Adipocyte (in vitro differentiated cells): ENCODE measurements at regions not wholly inside any gene's neighbourhood (a gene's known extent, or its start where the extent isn't known, plus 50 kb on each side); places are given as distances from the start of the nearest gene placed in this dataset.

Source experiments
- DNase-seq: peaks from one replicate; pipeline ENCODE4 v3.0.0-alpha.2; 2015; ENCODE audit warnings: low read depth
- H3K27me3 ChIP-seq: replicated peaks from 2 replicates; pipeline ENCODE4 v1.7.0; 2013; ENCODE audit warnings: mild to moderate bottlenecking, low read length, moderate library complexity; ENCODE audit not compliant: control insufficient read depth, insufficient read depth
- H3K36me3 ChIP-seq: 2 replicates; pipeline ENCODE4 v1.7.0; 2013; ENCODE audit warnings: low read length, mild to moderate bottlenecking, moderate library complexity; ENCODE audit not compliant: control insufficient read depth, insufficient read depth, severe bottlenecking
- H3K4me1 ChIP-seq: 2 replicates; pipeline ENCODE4 v1.7.0; 2013; ENCODE audit warnings: mild to moderate bottlenecking, low read length, moderate library complexity; ENCODE audit not compliant: control insufficient read depth, insufficient read depth
- H3K4me3 ChIP-seq: 2 replicates; pipeline ENCODE4 v1.7.0; 2013; ENCODE audit warnings: mild to moderate bottlenecking, low read length, moderate library complexity
- H3K9ac ChIP-seq: 2 replicates; pipeline ENCODE4 v1.7.0; 2013; ENCODE audit warnings: mild to moderate bottlenecking, low read length, moderate library complexity
- H3K9me3 ChIP-seq: 2 replicates; pipeline ENCODE4 v1.7.0; 2013; ENCODE audit warnings: mild to moderate bottlenecking, low read length, moderate library complexity; ENCODE audit not compliant: control insufficient read depth

- H3K9me3 ChIP-seq: peaks cover 4% of the 10 kb centered on the region
- no peak overlapping the region for H3K4me3 ChIP-seq
- H3K36me3 ChIP-seq: no peaks in the 10 kb centered on the region
- no peak overlapping the region for H3K9ac ChIP-seq
- H3K4me1 ChIP-seq: peaks cover 6% of the 10 kb centered on the region
- DNase-seq: no peak
- peaks cover 8% of the 10 kb centered on the region for H3K27me3 ChIP-seq
Observed at GRCh38 chr7:131724776-131725345, 168.4 kb upstream of the PODXL start.

GRCh38 chr7:131723926-131724325 is 167.5 kb upstream of the PODXL start:
- H3K9me3 ChIP-seq: peaks cover 4% of the 10 kb centered on the region
- H3K36me3 ChIP-seq: no peaks in the 10 kb centered on the region
- H3K4me1 ChIP-seq: peaks cover 6% of the 10 kb centered on the region
- peak; percentile 4 for DNase-seq
- H3K27me3 ChIP-seq: peaks cover 8% of the 10 kb centered on the region
- H3K4me3 ChIP-seq: no peak overlapping the region
- H3K9ac ChIP-seq: no peak overlapping the region

GRCh38 chr7:131722371-131722770 is 165.9 kb upstream of the PODXL start:
- no peak overlapping the region for H3K9ac ChIP-seq

GRCh38 chr7:131721660-131722059 is 165.2 kb upstream of the PODXL start:
- H3K27me3 ChIP-seq: no peaks in the 10 kb centered on the region
- H3K4me1 ChIP-seq: peaks cover 6% of the 10 kb centered on the region
- no peaks in the 10 kb centered on the region for H3K9me3 ChIP-seq
- H3K9ac ChIP-seq: no peak overlapping the region
- H3K4me3 ChIP-seq: no peak overlapping the region
- DNase-seq: no peak
- no peaks in the 10 kb centered on the region for H3K36me3 ChIP-seq

More at GRCh38 chr7:131722371-131722770, 165.9 kb upstream of the PODXL start:
- no peaks in the 10 kb centered on the region for H3K36me3 ChIP-seq
- no peak overlapping the region for H3K4me3 ChIP-seq
- H3K9me3 ChIP-seq: no peaks in the 10 kb centered on the region
- no peak for DNase-seq
- H3K27me3 ChIP-seq: peaks cover under 1% of the 10 kb centered on the region
- peaks cover 6% of the 10 kb centered on the region for H3K4me1 ChIP-seq

GRCh38 chr7:131720703-131721102 is 164.3 kb upstream of the PODXL start:
- no peak overlapping the region for H3K9ac ChIP-seq
- no peaks in the 10 kb centered on the region for H3K36me3 ChIP-seq
- H3K4me1 ChIP-seq: peaks cover 6% of the 10 kb centered on the region
- no peak overlapping the region for H3K4me3 ChIP-seq
- no peaks in the 10 kb centered on the region for H3K27me3 ChIP-seq
- no peaks in the 10 kb centered on the region for H3K9me3 ChIP-seq
- DNase-seq: no peak

GRCh38 chr7:131717181-131717580 is 160.8 kb upstream of the PODXL start:
- no peak for DNase-seq
- Histone ChIP-seq H3K4me1 (no peaks in the 10 kb centered on the region), H3K27me3 (no peaks in the 10 kb centered on the region), H3K36me3 (no peaks in the 10 kb centered on the region), H3K9me3 (no peaks in the 10 kb centered on the region), H3K4me3 (no peak overlapping the region), H3K9ac (no peak overlapping the region)

- Histone ChIP-seq H3K9me3 (peaks cover 25% of the 10 kb centered on the region), H3K36me3 (no peaks in the 10 kb centered on the region), H3K27me3 (peaks cover 21% of the 10 kb centered on the region), H3K4me1 (no peaks in the 10 kb centered on the region), H3K4me3 (no peak overlapping the region), H3K9ac (no peak overlapping the region)
- no peak for DNase-seq
Observed at GRCh38 chr7:131699323-131699722, 142.9 kb upstream of the PODXL start.

GRCh38 chr7:131692131-131692960 is 135.9 kb upstream of the PODXL start:
- Histone ChIP-seq H3K9ac (no peak overlapping the region), H3K27me3 (peaks cover 56% of the 10 kb centered on the region), H3K36me3 (no peaks in the 10 kb centered on the region), H3K4me3 (no peak overlapping the region), H3K9me3 (no peaks in the 10 kb centered on the region), H3K4me1 (peaks cover 6% of the 10 kb centered on the region)
- peak; percentile 60 for DNase-seq

GRCh38 chr7:131691454-131692130 is 135.2 kb upstream of the PODXL start:
- H3K27me3 ChIP-seq: peaks cover 55% of the 10 kb centered on the region
- H3K4me1 ChIP-seq: peaks cover 6% of the 10 kb centered on the region
- H3K9me3 ChIP-seq: no peaks in the 10 kb centered on the region
- DNase-seq: no peak
- H3K4me3 ChIP-seq: no peak overlapping the region
- H3K36me3 ChIP-seq: no peaks in the 10 kb centered on the region
- no peak overlapping the region for H3K9ac ChIP-seq

- no peak overlapping the region for H3K9ac ChIP-seq
- no peaks in the 10 kb centered on the region for H3K36me3 ChIP-seq
- H3K9me3 ChIP-seq: no peaks in the 10 kb centered on the region
- H3K4me3 ChIP-seq: no peak overlapping the region
- H3K4me1 ChIP-seq: peaks cover 6% of the 10 kb centered on the region
- no peak for DNase-seq
- peaks cover 59% of the 10 kb centered on the region for H3K27me3 ChIP-seq
Observed at GRCh38 chr7:131690441-131690840, 134.0 kb upstream of the PODXL start.

GRCh38 chr7:131689662-131690234 is 133.3 kb upstream of the PODXL start:
- H3K27me3 ChIP-seq: peaks cover 59% of the 10 kb centered on the region
- H3K9ac ChIP-seq: no peak overlapping the region
- H3K4me1 ChIP-seq: peaks cover 6% of the 10 kb centered on the region
- no peak overlapping the region for H3K4me3 ChIP-seq
- DNase-seq: no peak
- H3K9me3 ChIP-seq: no peaks in the 10 kb centered on the region
- no peaks in the 10 kb centered on the region for H3K36me3 ChIP-seq
